Occipital lobe (tissue), 1 donor: ENCODE measurements at regions not wholly inside any gene's neighbourhood (a gene's known extent, or its start where the extent isn't known, plus 50 kb on each side); places are given as distances from the start of the nearest gene placed in this dataset.

ENCODE experiments used
- DNase-seq: peaks from one replicate; lab custom pipeline; 2025; lab: John Stamatoyannopoulos, UW

- DNase-seq, result no peak
Measured at GRCh38 chr15:95486224-95486623, 844.3 kb upstream of the NR2F2 start.

- no peak for DNase-seq
Measured at GRCh38 chr15:95489103-95489502, 841.4 kb upstream of the NR2F2 start.

GRCh38 chr15:95492388-95493070 is 838.0 kb upstream of the NR2F2 start:
- DNase-seq, result no peak

- peak; percentile 6 for DNase-seq
Measured at GRCh38 chr15:95494971-95495541, 835.4 kb upstream of the NR2F2 start.

GRCh38 chr15:95497634-95498033 is 832.9 kb upstream of the NR2F2 start:
- DNase-seq, result no peak

- DNase-seq, result no peak
Measured at GRCh38 chr15:95498961-95499360, 831.5 kb upstream of the NR2F2 start.

GRCh38 chr15:95499397-95499796 is 831.1 kb upstream of the NR2F2 start:
- DNase-seq, result no peak

- DNase-seq, result no peak
Measured at GRCh38 chr15:95501865-95502264, 828.6 kb upstream of the NR2F2 start.

- no peak for DNase-seq
Measured at GRCh38 chr15:95503107-95503506, 827.4 kb upstream of the NR2F2 start.

- DNase-seq, result no peak
Measured at GRCh38 chr15:95503640-95504225, 826.8 kb upstream of the NR2F2 start.

GRCh38 chr15:95511671-95512070 is 818.8 kb upstream of the NR2F2 start:
- DNase-seq, result no peak

- DNase-seq, result no peak
Measured at GRCh38 chr15:95512906-95513305, 817.6 kb upstream of the NR2F2 start.

GRCh38 chr15:95519887-95520286 is 810.6 kb upstream of the NR2F2 start:
- DNase-seq, result no peak

- DNase-seq, result no peak
Measured at GRCh38 chr15:95520511-95520910, 810.0 kb upstream of the NR2F2 start.

GRCh38 chr15:95520922-95521321 is 809.6 kb upstream of the NR2F2 start:
- DNase-seq, result no peak

- no peak for DNase-seq
Measured at GRCh38 chr15:95522533-95522932, 808.0 kb upstream of the NR2F2 start.

- DNase-seq, result no peak
Measured at GRCh38 chr15:95528920-95529319, 801.6 kb upstream of the NR2F2 start.

GRCh38 chr15:95536638-95537037 is 793.9 kb upstream of the NR2F2 start:
- DNase-seq, result no peak

- no peak for DNase-seq
Measured at GRCh38 chr15:95538693-95539092, 791.8 kb upstream of the NR2F2 start.

GRCh38 chr15:95541301-95541700 is 789.2 kb upstream of the NR2F2 start:
- DNase-seq, result no peak

GRCh38 chr15:95549168-95549738 is 781.2 kb upstream of the NR2F2 start:
- DNase-seq, result no peak

- no peak for DNase-seq
Measured at GRCh38 chr15:95550702-95551101, 779.8 kb upstream of the NR2F2 start.

- no peak for DNase-seq
Measured at GRCh38 chr15:95556225-95556624, 774.3 kb upstream of the NR2F2 start.
